Fibroblast of the aortic adventitia (primary cell): ENCODE measurements at regions not wholly inside any gene's neighbourhood (a gene's known extent, or its start where the extent isn't known, plus 50 kb on each side); places are given as distances from the start of the nearest gene placed in this dataset.

ENCODE experiments used
- DNase-seq: peaks from one replicate; pipeline ENCODE4 v3.0.0-alpha.2; 2010; ENCODE audit warnings: low read depth
- H3K4me3 ChIP-seq: 2 replicates; pipeline ENCODE4 v1.5.1; 2011; ENCODE audit warnings: low read depth, mild to moderate bottlenecking, control low read depth, low read length, moderate library complexity
- CTCF ChIP-seq: IDR thresholded peaks from 2 replicates; pipeline ENCODE4 v1.5.1; 2011; ENCODE audit warnings: mild to moderate bottlenecking, low read length, control low read depth, inconsistent platforms; ENCODE audit not compliant: insufficient read depth

- H3K4me3 ChIP-seq, result no peak overlapping the region
- DNase-seq, result peak; percentile 86
- peak; percentile 98 for TF ChIP-seq CTCF
These were observed 112.2 kb downstream of the TEX26 start for GRCh38 chr13:31044364-31045285.

- no peak overlapping the region for H3K4me3 ChIP-seq
- no peak for DNase-seq
- TF ChIP-seq CTCF, result peak; percentile 54
These were observed 111.5 kb downstream of the TEX26 start for GRCh38 chr13:31043957-31044356.

GRCh38 chr13:31042481-31043165 lies 110.2 kb downstream of the TEX26 start:
- no peak for DNase-seq
- no peak for TF ChIP-seq CTCF
- no peak overlapping the region for H3K4me3 ChIP-seq

- DNase-seq, result no peak
- no peak for TF ChIP-seq CTCF
- no peak overlapping the region for H3K4me3 ChIP-seq
These were observed 109.6 kb downstream of the TEX26 start for GRCh38 chr13:31042049-31042448.

GRCh38 chr13:31038834-31039552 lies 106.5 kb downstream of the TEX26 start:
- no peak for TF ChIP-seq CTCF
- no peak overlapping the region for H3K4me3 ChIP-seq
- DNase-seq, result no peak

- TF ChIP-seq CTCF, result no peak
- H3K4me3 ChIP-seq, result no peak overlapping the region
- DNase-seq, result no peak
These were observed 105.5 kb downstream of the TEX26 start for GRCh38 chr13:31037874-31038500.
